WTC11 (cell line): ENCODE measurements at regions not wholly inside any gene's neighbourhood (a gene's known extent, or its start where the extent isn't known, plus 50 kb on each side); places are given as distances from the start of the nearest gene placed in this dataset.
A peak's percentile ranks its signal among the peaks of the same experiment; 100 is the strongest.

Experiments used
- ATAC-seq: fragments of 200-7000 bp; cut with Tn5 transposase; 2 replicates; pipeline ENCODE4 v1.10.0; 2021; ENCODE audit warnings: mild to moderate bottlenecking, moderate library complexity
- CTCF ChIA-PET: fragments of 300-600 bp; sonication (Branson Sonifier 250); formaldehyde crosslinking; loops from one replicate; lab custom pipeline; 2021; ENCODE audit warnings: antibody characterized with exemption; lab: Charles Lee
- POLR2A ChIA-PET: fragments of 350-600 bp; sonication (Branson Sonifier 250); formaldehyde crosslinking; loops from one replicate; lab custom pipeline; 2021; ENCODE audit warnings: antibody characterized with exemption; lab: Charles Lee
- DNase-seq: peaks from one replicate; pipeline ENCODE4 v3.0.0; 2021; ENCODE audit warnings: low spot score
- H3K27ac Mint-ChIP-seq: 2 replicates; pipeline ENCODE4 v1.8.0; 2021; ENCODE audit warnings: mixed read lengths
- H3K27me3 Mint-ChIP-seq: 2 replicates; pipeline ENCODE4 v1.8.0; 2021; ENCODE audit warnings: low read depth, mild to moderate bottlenecking, moderate library complexity, mixed read lengths
- H3K36me3 Mint-ChIP-seq: 2 replicates; pipeline ENCODE4 v1.8.0; 2021; ENCODE audit warnings: mixed read lengths
- H3K4me1 Mint-ChIP-seq: 2 replicates; pipeline ENCODE4 v1.8.0; 2022; ENCODE audit warnings: mixed read lengths
- H3K4me3 Mint-ChIP-seq: 2 replicates; pipeline ENCODE4 v1.8.0; 2021; ENCODE audit warnings: mild to moderate bottlenecking, moderate library complexity, mixed read lengths
- H3K9me3 Mint-ChIP-seq: 2 replicates; pipeline ENCODE4 v1.8.0; 2021; ENCODE audit warnings: mixed read lengths
- ARID4B ChIP-seq: sonication (generic); formaldehyde crosslinking; IDR thresholded peaks from 2 replicates; pipeline ENCODE4 v1.8.0; 2023; ENCODE audit warnings: missing genetic modification reagents, mild to moderate bottlenecking, borderline replicate concordance
- ATF2 ChIP-seq: sonication (generic); formaldehyde crosslinking; IDR thresholded peaks from 2 replicates; pipeline ENCODE4 v1.8.1; 2022; ENCODE audit warnings: low read depth, missing genetic modification reagents, borderline replicate concordance
- ATF6 ChIP-seq: sonication (generic); formaldehyde crosslinking; IDR thresholded peaks from 2 replicates; pipeline ENCODE4 v1.8.1; 2023; ENCODE audit warnings: mild to moderate bottlenecking, missing genetic modification reagents
- E2F4 ChIP-seq: sonication (generic); formaldehyde crosslinking; IDR thresholded peaks from 2 replicates; pipeline ENCODE4 v1.8.1; 2022; ENCODE audit warnings: low read depth, mild to moderate bottlenecking, moderate library complexity, missing genetic modification reagents, borderline replicate concordance
- GRHL2 ChIP-seq: fragments of 250-450 bp; sonication (Bioruptor Pico); IDR thresholded peaks from 2 replicates; pipeline ENCODE4 v1.8.0; 2022; ENCODE audit warnings: mild to moderate bottlenecking, moderate library complexity; ENCODE audit not compliant: insufficient replicate concordance, severe bottlenecking
- IRF2 ChIP-seq: sonication (generic); formaldehyde crosslinking; IDR thresholded peaks from 2 replicates; pipeline ENCODE4 v1.8.0; 2022; ENCODE audit warnings: low read depth, missing genetic modification reagents, borderline replicate concordance
- MAX ChIP-seq: sonication (generic); formaldehyde crosslinking; IDR thresholded peaks from 2 replicates; pipeline ENCODE4 v1.8.0; 2022; ENCODE audit warnings: mild to moderate bottlenecking, missing genetic modification reagents
- NFE2L1 ChIP-seq: sonication (generic); formaldehyde crosslinking; IDR thresholded peaks from 2 replicates; pipeline ENCODE4 v1.8.1; 2023; ENCODE audit warnings: missing genetic modification reagents
- OVOL2 ChIP-seq: fragments of 250-450 bp; sonication (Bioruptor Pico); IDR thresholded peaks from 2 replicates; pipeline ENCODE4 v1.9.0; 2021; ENCODE audit warnings: mild to moderate bottlenecking, borderline replicate concordance
- SOX15 ChIP-seq: fragments of 250-450 bp; sonication (Bioruptor Pico); IDR thresholded peaks from 2 replicates; pipeline ENCODE4 v1.9.0; 2021; ENCODE audit warnings: mild to moderate bottlenecking
- USF2 ChIP-seq: sonication (generic); formaldehyde crosslinking; IDR thresholded peaks from 2 replicates; pipeline ENCODE4 v1.8.1; 2023; ENCODE audit warnings: mild to moderate bottlenecking, missing genetic modification reagents, moderate library complexity
- ZNF138 ChIP-seq: sonication (generic); formaldehyde crosslinking; conservative IDR thresholded peaks from 2 replicates; pipeline ENCODE4 v1.8.1; 2022; ENCODE audit warnings: mild to moderate bottlenecking, moderate library complexity, missing genetic modification reagents
- ZNF263 ChIP-seq: sonication (generic); formaldehyde crosslinking; IDR thresholded peaks from 2 replicates; pipeline ENCODE4 v1.8.1; 2022; ENCODE audit warnings: low read depth, mild to moderate bottlenecking, moderate library complexity, missing genetic modification reagents
- ZNF317 ChIP-seq: sonication (generic); formaldehyde crosslinking; IDR thresholded peaks from 2 replicates; pipeline ENCODE4 v1.8.1; 2023; ENCODE audit warnings: low read depth, mild to moderate bottlenecking, moderate library complexity, missing genetic modification reagents, borderline replicate concordance
- ZNF396 ChIP-seq: fragments of 250-450 bp; sonication (Bioruptor Pico); IDR thresholded peaks from 2 replicates; pipeline ENCODE4 v1.8.0; 2021; ENCODE audit warnings: mild to moderate bottlenecking, moderate library complexity, borderline replicate concordance
- ZNF425 ChIP-seq: fragments of 250-450 bp; sonication (Bioruptor Pico); conservative IDR thresholded peaks from 2 replicates; pipeline ENCODE4 v1.9.0; 2021; ENCODE audit warnings: mild to moderate bottlenecking
- ZNF512 ChIP-seq: sonication (generic); formaldehyde crosslinking; IDR thresholded peaks from 2 replicates; pipeline ENCODE4 v1.8.1; 2022; ENCODE audit warnings: missing genetic modification reagents, borderline replicate concordance

GRCh38 chr1:199867601-199868000 lies 159.9 kb upstream of the NR5A2 start:
- H3K9me3 Mint-ChIP-seq: no peaks in the 10 kb centered on the region
- TF ChIP-seq MAX (CRISPR knock-in tag) (no peak), ATF2 (CRISPR knock-in tag) (no peak), ATF6 (CRISPR knock-in tag) (no peak), E2F4 (no peak), USF2 (CRISPR knock-in tag) (no peak), IRF2 (CRISPR knock-in tag) (no peak)
- peak; percentile 20 for ATAC-seq
- H3K4me3 Mint-ChIP-seq: no peak overlapping the region
- no peak for DNase-seq
- ChIA-PET CTCF (no interaction called here), POLR2A (no interaction called here)
- no peaks in the 10 kb centered on the region for H3K36me3 Mint-ChIP-seq
- peaks cover 34% of the 10 kb centered on the region for H3K4me1 Mint-ChIP-seq
- no peak overlapping the region for H3K27ac Mint-ChIP-seq
- no peaks in the 10 kb centered on the region for H3K27me3 Mint-ChIP-seq

GRCh38 chr1:199868777-199869176 lies 158.7 kb upstream of the NR5A2 start:
- H3K9me3 Mint-ChIP-seq: peaks cover 3% of the 10 kb centered on the region; the same call in 1 of the 2 replicates
- ChIA-PET POLR2A (interaction anchor here (0.6 kb wide), 1 partner anchor 28 kb away, joined by 4 read pairs; no protein-coding TSS in a partner anchor), CTCF (no interaction called here)
- ATAC-seq (no peak), DNase-seq (no peak)
- H3K27me3 Mint-ChIP-seq: no peaks in the 10 kb centered on the region
- no peak overlapping the region for H3K4me3 Mint-ChIP-seq
- no peaks in the 10 kb centered on the region for H3K36me3 Mint-ChIP-seq
- no peak for TF ChIP-seq GRHL2 (CRISPR knock-in tag)
- TF ChIP-seq ZNF138 (CRISPR knock-in tag): no peak
- no peak for TF ChIP-seq SOX15 (CRISPR knock-in tag)
- no peak for TF ChIP-seq ZNF263 (CRISPR knock-in tag)
- no peak for TF ChIP-seq ATF6 (CRISPR knock-in tag)
- TF ChIP-seq ARID4B (CRISPR knock-in tag): no peak
- TF ChIP-seq OVOL2 (CRISPR knock-in tag): no peak
- no peak for TF ChIP-seq ZNF396
- no peak for TF ChIP-seq ZNF512 (CRISPR knock-in tag)
- no peak for TF ChIP-seq ZNF425 (CRISPR knock-in tag)
- TF ChIP-seq ZNF317 (CRISPR knock-in tag): no peak
- TF ChIP-seq NFE2L1 (CRISPR knock-in tag): no peak
- no peak overlapping the region for H3K27ac Mint-ChIP-seq
- H3K4me1 Mint-ChIP-seq: peaks cover 34% of the 10 kb centered on the region
